ENCODE measurements at regions not wholly inside any gene's neighbourhood (a gene's known extent, or its start where the extent isn't known, plus 50 kb on each side); places are given as distances from the start of the nearest gene placed in this dataset.
"Not testable (repeated sequence)": the region's sequence is repeated elsewhere in the genome, so short reads cannot be mapped to it uniquely, and the experiment has no call there.

- H3K9me3 Mint-ChIP-seq = no peaks in the 10 kb centered on the region
- no peak overlapping the region for H3K27ac Mint-ChIP-seq
- H3K27me3 Mint-ChIP-seq (ENCODE audit: low read depth) = no peaks in the 10 kb centered on the region
- no peaks in the 10 kb centered on the region for H3K36me3 Mint-ChIP-seq (ENCODE audit: low read depth)
- H3K4me1 Mint-ChIP-seq = no peaks in the 10 kb centered on the region
- TF ChIP-seq CTCF (IDR thresholded peaks at IDR 0.05; ENCODE audit: unreplicated experiment in 3 of 3) = no peak
- H3K4me3 Mint-ChIP-seq = no peak overlapping the region
Observed at GRCh38 chrX:95945528-95945927, 739.1 kb upstream of the DIAPH2 start.

GRCh38 chrX:95949588-95949987 is 735.1 kb upstream of the DIAPH2 start:
- no peak overlapping the region for H3K4me3 Mint-ChIP-seq
- H3K9me3 Mint-ChIP-seq = no peaks in the 10 kb centered on the region
- H3K27me3 Mint-ChIP-seq (ENCODE audit: low read depth) = no peaks in the 10 kb centered on the region
- H3K4me1 Mint-ChIP-seq = peaks cover 10% of the 10 kb centered on the region
- H3K27ac Mint-ChIP-seq = no peak overlapping the region
- no peaks in the 10 kb centered on the region for H3K36me3 Mint-ChIP-seq (ENCODE audit: low read depth)
- TF ChIP-seq CTCF (IDR thresholded peaks at IDR 0.05; ENCODE audit: unreplicated experiment in 3 of 3) = no peak

GRCh38 chrX:95950679-95951078 is 734.0 kb upstream of the DIAPH2 start:
- H3K27ac Mint-ChIP-seq = peak overlapping the region in 1 of 3 experiments; percentile 24
- H3K4me1 Mint-ChIP-seq = peaks cover 10% of the 10 kb centered on the region
- H3K36me3 Mint-ChIP-seq (ENCODE audit: low read depth) = no peaks in the 10 kb centered on the region
- TF ChIP-seq CTCF (IDR thresholded peaks at IDR 0.05; ENCODE audit: unreplicated experiment in 3 of 3) = no peak
- no peak overlapping the region for H3K4me3 Mint-ChIP-seq
- no peaks in the 10 kb centered on the region for H3K27me3 Mint-ChIP-seq (ENCODE audit: low read depth)
- no peaks in the 10 kb centered on the region for H3K9me3 Mint-ChIP-seq

GRCh38 chrX:95953564-95953963 is 731.1 kb upstream of the DIAPH2 start:
- Mint-ChIP-seq H3K4me1 (peaks cover 10% of the 10 kb centered on the region), H3K9me3 (peaks cover 8% of the 10 kb centered on the region)

GRCh38 chrX:95956745-95957144 is 727.9 kb upstream of the DIAPH2 start:
- Mint-ChIP-seq H3K9me3 (peaks cover 18% of the 10 kb centered on the region), H3K27me3 (ENCODE audit: low read depth) (no peaks in the 10 kb centered on the region), H3K4me3 (no peak overlapping the region), H3K27ac (no peak overlapping the region), H3K36me3 (ENCODE audit: low read depth) (no peaks in the 10 kb centered on the region), H3K4me1 (peaks cover 10% of the 10 kb centered on the region)
- TF ChIP-seq CTCF (IDR thresholded peaks at IDR 0.05; ENCODE audit: unreplicated experiment in 3 of 3) = no peak

More at GRCh38 chrX:95953564-95953963, 731.1 kb upstream of the DIAPH2 start:
- H3K27me3 Mint-ChIP-seq (ENCODE audit: low read depth) = no peaks in the 10 kb centered on the region
- no peaks in the 10 kb centered on the region for H3K36me3 Mint-ChIP-seq (ENCODE audit: low read depth)
- H3K4me3 Mint-ChIP-seq = no peak overlapping the region
- no peak for TF ChIP-seq CTCF (IDR thresholded peaks at IDR 0.05; ENCODE audit: unreplicated experiment in 3 of 3)
- peak overlapping the region; percentile 77 to 89 (median 89) for H3K27ac Mint-ChIP-seq

GRCh38 chrX:95973456-95974095 is 711.1 kb upstream of the DIAPH2 start:
- not testable (repeated sequence) for H3K9me3 Mint-ChIP-seq; H3K36me3 Mint-ChIP-seq (ENCODE audit: low read depth); H3K27me3 Mint-ChIP-seq (ENCODE audit: low read depth); H3K4me1 Mint-ChIP-seq; H3K4me3 Mint-ChIP-seq
- H3K27ac Mint-ChIP-seq = peak overlapping the region in 1 of 3 experiments; percentile 78

Data from nephron (organoid).